ENCODE measurements at regions not wholly inside any gene's neighbourhood (a gene's known extent, or its start where the extent isn't known, plus 50 kb on each side); places are given as distances from the start of the nearest gene placed in this dataset.

GRCh38 chr9:117800389-117800788 is 96.2 kb downstream of the TLR4 start:
- TF ChIP-seq EZH2 (IDR thresholded peaks at IDR 0.05; ENCODE audit: borderline replicate concordance, low read length) (no peak), CTCF (conservative IDR thresholded peaks at IDR 0.05 in 1 of 2, IDR thresholded peaks at IDR 0.05 in 1 of 2; ENCODE audit: extremely low read depth in 1 of 2, insufficient read depth in 1 of 2, low read depth in 1 of 2, low read length in 2 of 2) (no peak)
